Mucosa of descending colon (tissue), 3 donors: ENCODE measurements at regions not wholly inside any gene's neighbourhood (a gene's known extent, or its start where the extent isn't known, plus 50 kb on each side); places are given as distances from the start of the nearest gene placed in this dataset.

ENCODE experiments used
- ATAC-seq: fragments of 200-7000 bp; cut with Tn5 transposase; one replicate; pipeline ENCODE4 v1.9.1; 2020; ENCODE audit warnings: mild to moderate bottlenecking, moderate library complexity
- DNase-seq, 3 donors: peaks; one replicate each; pipeline ENCODE4 v3.0.0-alpha.2; 2020
- H3K36me3 ChIP-seq: fragments of 200-600 bp; one replicate; pipeline ENCODE4 v1.8.0; 2021; ENCODE audit warnings: low read depth, mild to moderate bottlenecking
- H3K4me1 ChIP-seq: fragments of 200-600 bp; one replicate; pipeline ENCODE4 v1.8.0; 2021; ENCODE audit warnings: low read depth, mild to moderate bottlenecking
- H3K4me3 ChIP-seq: fragments of 200-600 bp; one replicate; pipeline ENCODE4 v1.8.0; 2021; ENCODE audit warnings: mild to moderate bottlenecking
- H3K9me3 ChIP-seq: fragments of 200-600 bp; one replicate; pipeline ENCODE4 v1.8.0; 2021; ENCODE audit warnings: mild to moderate bottlenecking
- intact Hi-C, 2 donors: fragments of 100-400 bp; cut with DNase I in 1 of 2; cut with micrococcal nuclease in 1 of 2; formaldehyde crosslinking; loops; one replicate each; pipeline versions ENCODE4 v1.11.0 to v1.11.1; 2022; cut with DNase I, micrococcal nuclease
- TF ChIP-seq, protein P1 (sequence below): fragments of 200-600 bp; IDR thresholded peaks from one replicate; pipeline ENCODE4 v1.8.0; 2022; ENCODE audit warnings: antibody characterized with exemption, mild to moderate bottlenecking
- donor health status: DM: no; HTN: no; CAD: no; lungs with moderate emphysema.
- donor health status: DM: no; HTN: no; CAD: no.
- donor health status: DM: no; HTN: yes; CAD: no.

DNA sequence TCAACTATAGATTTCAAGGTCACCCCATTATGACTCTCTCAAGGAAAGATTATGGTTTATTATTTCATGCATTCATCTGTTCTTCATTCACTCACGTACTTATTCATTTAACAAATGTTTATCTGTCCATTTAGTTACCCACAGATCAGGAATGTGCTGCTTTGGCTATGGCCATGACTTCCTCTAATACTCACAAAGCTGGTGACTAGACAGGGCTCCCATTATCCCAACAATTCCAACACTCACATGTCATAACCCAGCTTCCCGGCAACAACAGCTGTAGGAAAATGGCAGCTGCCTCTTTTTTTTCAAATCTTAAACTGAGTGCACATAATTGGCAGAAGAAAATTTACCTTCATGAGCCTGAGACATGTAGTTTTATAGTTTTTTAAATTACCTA is 190.8 kb upstream of the CCDC196 start:
- Histone ChIP-seq H3K36me3 (no peaks in the 10 kb centered on the region), H3K9me3 (no peaks in the 10 kb centered on the region), H3K4me3 (no peak overlapping the region), H3K4me1 (no peaks in the 10 kb centered on the region)
- intact Hi-C loops, result no loop called here
- DNase-seq, result no peak
- TF ChIP-seq, protein P1, sequence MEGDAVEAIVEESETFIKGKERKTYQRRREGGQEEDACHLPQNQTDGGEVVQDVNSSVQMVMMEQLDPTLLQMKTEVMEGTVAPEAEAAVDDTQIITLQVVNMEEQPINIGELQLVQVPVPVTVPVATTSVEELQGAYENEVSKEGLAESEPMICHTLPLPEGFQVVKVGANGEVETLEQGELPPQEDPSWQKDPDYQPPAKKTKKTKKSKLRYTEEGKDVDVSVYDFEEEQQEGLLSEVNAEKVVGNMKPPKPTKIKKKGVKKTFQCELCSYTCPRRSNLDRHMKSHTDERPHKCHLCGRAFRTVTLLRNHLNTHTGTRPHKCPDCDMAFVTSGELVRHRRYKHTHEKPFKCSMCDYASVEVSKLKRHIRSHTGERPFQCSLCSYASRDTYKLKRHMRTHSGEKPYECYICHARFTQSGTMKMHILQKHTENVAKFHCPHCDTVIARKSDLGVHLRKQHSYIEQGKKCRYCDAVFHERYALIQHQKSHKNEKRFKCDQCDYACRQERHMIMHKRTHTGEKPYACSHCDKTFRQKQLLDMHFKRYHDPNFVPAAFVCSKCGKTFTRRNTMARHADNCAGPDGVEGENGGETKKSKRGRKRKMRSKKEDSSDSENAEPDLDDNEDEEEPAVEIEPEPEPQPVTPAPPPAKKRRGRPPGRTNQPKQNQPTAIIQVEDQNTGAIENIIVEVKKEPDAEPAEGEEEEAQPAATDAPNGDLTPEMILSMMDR, result no peak
- no peak for ATAC-seq

DNA sequence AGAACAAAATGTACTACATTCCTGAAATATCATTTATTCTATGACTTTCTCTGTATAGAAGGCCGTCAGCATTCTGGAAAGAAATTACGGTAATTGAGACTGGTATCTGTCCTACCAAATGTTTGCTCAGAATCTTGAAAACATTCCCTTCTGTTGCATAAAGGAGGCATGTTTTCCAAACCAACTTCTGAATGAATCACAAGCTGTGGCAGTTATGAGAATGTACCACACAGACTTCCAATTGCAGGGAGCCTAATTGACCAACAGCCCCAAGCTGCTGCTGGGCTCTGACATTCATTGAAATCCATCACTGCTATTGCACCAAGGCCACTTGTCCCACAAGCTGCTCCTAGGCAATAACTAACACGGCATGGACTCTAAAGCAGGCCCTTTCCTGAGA is 185.3 kb upstream of the CCDC196 start:
- TF ChIP-seq, protein P1, result no peak
- no peaks in the 10 kb centered on the region for H3K4me1 ChIP-seq
- H3K4me3 ChIP-seq, result no peak overlapping the region
- no peaks in the 10 kb centered on the region for H3K9me3 ChIP-seq
- DNase-seq (no peak), ATAC-seq (no peak)
- no peaks in the 10 kb centered on the region for H3K36me3 ChIP-seq
- intact Hi-C loops, result no loop called here

DNA sequence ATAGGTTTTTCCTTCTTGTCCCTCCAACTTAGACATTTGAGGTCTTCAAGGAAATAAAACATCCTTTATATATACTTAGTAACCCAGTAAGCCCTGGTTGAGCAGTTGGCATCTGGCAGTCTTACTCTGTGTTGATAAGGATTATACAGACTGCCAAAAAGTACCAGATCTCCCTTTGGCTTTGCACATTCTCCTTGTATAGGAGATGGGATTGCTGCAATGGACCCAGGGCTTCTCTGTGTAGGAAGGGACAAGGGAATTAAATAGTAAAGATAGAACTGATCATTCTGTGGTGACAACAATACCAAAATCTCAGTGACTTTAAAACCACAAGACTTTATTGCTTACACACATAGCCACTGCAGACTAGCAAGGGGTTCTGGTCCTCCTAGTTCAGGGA is 180.1 kb upstream of the CCDC196 start:
- Histone ChIP-seq H3K4me3 (no peak overlapping the region), H3K4me1 (no peaks in the 10 kb centered on the region), H3K9me3 (no peaks in the 10 kb centered on the region), H3K36me3 (no peaks in the 10 kb centered on the region)
- DNase-seq (no peak), ATAC-seq (no peak)
- TF ChIP-seq, protein P1, result no peak
- intact Hi-C loops, result no loop called here

DNA sequence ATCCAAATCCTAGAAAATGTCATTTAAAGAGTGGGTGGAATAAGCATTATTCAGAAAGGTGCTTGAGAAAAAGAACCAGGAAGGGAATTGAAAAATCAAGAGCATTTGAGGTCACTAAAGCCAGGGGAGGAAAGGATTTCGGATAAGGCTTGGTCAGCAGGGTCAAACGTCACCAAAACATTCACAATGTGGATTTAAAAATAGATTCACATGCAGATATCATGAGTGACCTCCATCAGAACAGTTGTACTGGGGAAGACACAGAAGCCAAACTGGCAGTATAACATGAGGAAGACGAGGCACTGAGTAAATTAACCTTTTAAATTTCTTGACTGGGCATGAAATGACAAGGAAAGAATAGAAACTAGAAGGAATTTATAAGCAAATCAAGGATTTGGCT is 175.1 kb upstream of the CCDC196 start:
- no peak for DNase-seq
- no peak for ATAC-seq
- TF ChIP-seq, protein P1, result no peak
- Histone ChIP-seq H3K36me3 (no peaks in the 10 kb centered on the region), H3K9me3 (no peaks in the 10 kb centered on the region), H3K4me3 (no peak overlapping the region), H3K4me1 (no peaks in the 10 kb centered on the region)
- intact Hi-C loops, result no loop called here

DNA sequence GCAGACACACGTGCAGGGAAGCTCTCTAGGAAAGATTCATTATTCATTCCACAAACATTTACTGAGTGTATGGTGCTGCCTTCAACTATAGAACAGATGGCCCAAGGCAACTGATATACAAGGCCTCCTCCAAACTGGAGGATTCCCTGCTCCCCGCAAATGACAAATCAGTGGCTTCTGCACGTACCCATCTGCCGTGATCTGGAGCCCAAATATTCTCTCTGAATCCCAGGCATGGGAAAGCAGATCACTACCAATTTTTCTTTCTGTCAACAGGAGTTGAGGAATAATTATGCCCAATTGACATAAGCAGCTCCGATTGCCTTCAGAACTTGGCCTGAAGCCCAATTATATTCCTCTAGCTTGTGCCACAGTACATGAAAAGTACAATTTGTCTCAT is 174.2 kb upstream of the CCDC196 start:
- H3K4me3 ChIP-seq, result no peak overlapping the region
- no peaks in the 10 kb centered on the region for H3K36me3 ChIP-seq
- DNase-seq (no peak), ATAC-seq (no peak)
- no peaks in the 10 kb centered on the region for H3K4me1 ChIP-seq
- intact Hi-C loops, result no loop called here
- no peaks in the 10 kb centered on the region for H3K9me3 ChIP-seq
- TF ChIP-seq, protein P1, result no peak

DNA sequence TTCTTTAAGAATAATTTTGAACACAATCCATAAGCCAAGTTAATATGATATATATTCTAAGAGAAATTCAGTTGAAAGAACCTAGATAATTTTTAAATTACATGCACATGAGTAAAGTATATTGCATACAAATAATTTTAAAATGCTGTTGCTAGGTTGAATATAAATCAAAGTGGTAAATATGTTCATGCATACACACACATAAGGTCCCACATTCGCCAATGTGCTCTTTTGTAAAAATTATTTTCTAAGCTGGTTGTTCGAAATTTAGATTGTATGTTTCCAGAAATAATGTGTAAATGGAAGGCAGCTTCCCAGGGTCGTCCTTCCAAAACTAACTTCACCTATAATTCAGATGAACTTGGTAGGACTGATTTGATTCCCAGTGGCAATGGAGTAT is 173.7 kb upstream of the CCDC196 start:
- TF ChIP-seq, protein P1, result no peak

More for the DNA sequence above, 173.7 kb upstream of the CCDC196 start:
- no peak for DNase-seq
- no peaks in the 10 kb centered on the region for H3K4me1 ChIP-seq
- H3K9me3 ChIP-seq, result no peaks in the 10 kb centered on the region
- H3K36me3 ChIP-seq, result no peaks in the 10 kb centered on the region
- intact Hi-C loops, result no loop called here
- ATAC-seq, result no peak
- H3K4me3 ChIP-seq, result no peak overlapping the region
